Skin epidermis (tissue), 12 donors: ENCODE measurements at regions not wholly inside any gene's neighbourhood (a gene's known extent, or its start where the extent isn't known, plus 50 kb on each side); places are given as distances from the start of the nearest gene placed in this dataset.

Source experiments
- H3K27ac ChIP-seq, 21 experiments: fragments of 200-600 bp; sonication (generic) in 11 of 21; one replicate each; pipeline ENCODE4 v1.5.0; 2020; ENCODE audit warnings: mild to moderate bottlenecking in 3 of 21, inconsistent platforms in 2 of 21, moderate library complexity in 2 of 21
- H3K4me3 ChIP-seq, 7 experiments: fragments of 200-600 bp; sonication (generic) in 2 of 7; one replicate each; pipeline ENCODE4 v1.5.0; 2020; ENCODE audit warnings: inconsistent platforms in 2 of 7, mild to moderate bottlenecking in 2 of 7, moderate library complexity in 1 of 7

- H3K4me3 ChIP-seq, result no peak overlapping the region
- no peak overlapping the region for H3K27ac ChIP-seq
These were observed 124.2 kb upstream of the B3GALT2 start for GRCh38 chr1:193310564-193310963.

GRCh38 chr1:193309936-193310475 lies 123.6 kb upstream of the B3GALT2 start:
- Histone ChIP-seq H3K4me3 (no peak overlapping the region), H3K27ac (no peak overlapping the region)

DNA sequence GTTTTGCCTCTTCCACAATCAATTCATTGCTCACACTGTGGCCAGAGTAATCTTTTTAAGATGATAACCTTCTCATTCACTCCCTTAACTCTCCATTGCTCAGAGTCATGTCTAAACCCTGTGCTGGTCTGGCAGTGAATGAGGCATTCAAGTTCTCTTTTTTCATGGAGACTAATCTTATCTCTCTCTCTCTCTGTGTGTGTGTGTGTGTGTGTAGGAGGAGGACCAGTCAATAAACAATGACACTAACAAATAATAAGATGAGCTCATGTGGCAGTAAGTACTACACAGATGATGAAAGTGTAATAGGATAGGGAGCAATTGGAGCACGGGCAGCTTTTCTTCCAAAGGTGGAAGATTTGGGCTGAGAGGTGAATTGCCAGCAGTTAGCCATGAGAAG lies 122.0 kb upstream of the B3GALT2 start:
- Histone ChIP-seq H3K27ac (no peak overlapping the region), H3K4me3 (no peak overlapping the region)

- no peak overlapping the region for H3K4me3 ChIP-seq
- no peak overlapping the region for H3K27ac ChIP-seq
These were observed 120.0 kb upstream of the B3GALT2 start for GRCh38 chr1:193306430-193306829.
